Ovary (tissue), 7 donors: ENCODE measurements at regions not wholly inside any gene's neighbourhood (a gene's known extent, or its start where the extent isn't known, plus 50 kb on each side); places are given as distances from the start of the nearest gene placed in this dataset.
"Not testable (repeated sequence)": the region's sequence is repeated elsewhere in the genome, so short reads cannot be mapped to it uniquely, and the experiment has no call there.

Experiments
- DNase-seq, 5 donors: peaks; one replicate each; pipeline ENCODE4 v3.0.0-alpha.2; 2019 to 2020
- H3K27ac ChIP-seq, 2 donors: fragments of 200-600 bp; one replicate each; pipeline versions ENCODE4 v1.5.1 to v1.8.0; 2019 to 2022
- H3K27me3 ChIP-seq: fragments of 200-600 bp; one replicate; pipeline ENCODE4 v1.8.0; 2022
- H3K36me3 ChIP-seq: fragments of 200-600 bp; sonication (generic); one replicate; pipeline ENCODE4 v1.5.1; 2019
- H3K4me1 ChIP-seq: one replicate; pipeline ENCODE4 v1.8.1; 2013; ENCODE audit warnings: mild to moderate bottlenecking, moderate library complexity; ENCODE audit not compliant: insufficient read depth
- H3K4me3 ChIP-seq: fragments of 200-600 bp; sonication (generic); one replicate; pipeline ENCODE4 v1.5.1; 2017
- H3K9me3 ChIP-seq, 2 donors: fragments of 200-600 bp in 1 of 2; sonication (generic) in 1 of 2; one replicate each; pipeline versions ENCODE4 v1.5.1 to v1.8.1; 2013 to 2019; ENCODE audit warnings: mild to moderate bottlenecking in 1 of 2, moderate library complexity in 1 of 2
- EP300 ChIP-seq: sonication (generic); formaldehyde crosslinking; IDR thresholded peaks from one replicate; pipeline ENCODE4 v1.6.1; 2017; ENCODE audit warnings: antibody characterized with exemption
- POLR2A ChIP-seq: fragments of 450-650 bp; IDR thresholded peaks from one replicate; pipeline ENCODE4 v1.6.1; 2017; ENCODE audit warnings: antibody characterized with exemption, mild to moderate bottlenecking, moderate library complexity
- WGBS, 3 donors: extraction: QIAGEN DNeasy Blood & Tissue Kit in 1 of 3; methylation state at CpG; one replicate each; pipeline versions ENCODE4 v1.1.5 to v1.1.7; 2013 to 2017; 5-methylcytosine and 5-hydroxymethylcytosine counted together
- intact Hi-C, 4 donors: fragments of 100-400 bp; cut with DNase I; formaldehyde crosslinking; loops; one replicate each; pipeline versions ENCODE4 v1.11.0 to v1.15.1; 2022 to 2023
- TF ChIP-seq, protein P1 (sequence below), 3 donors: fragments of 450-650 bp in 2 of 3; fragments of 200-600 bp in 1 of 3; IDR thresholded peaks; one replicate each; pipeline versions ENCODE4 v1.5.1 to v1.8.0; 2016 to 2022; ENCODE audit warnings: antibody characterized with exemption in 3 of 3, mild to moderate bottlenecking in 1 of 3
- donor health status: DM: no; HTN: no; CAD: no; lungs with moderate emphysema.
- donor health status: DM: no; HTN: no; CAD: no.
- donor health status: Bipolar disorder and iron deficiency.
- donor health status: DM: no; HTN: no; CAD: no.
- donor health status: DM: yes; HTN: yes; CAD: no.

GRCh38 chr9:90504486-90504885, 138.1 kb downstream of the DIRAS2 start:
- Histone ChIP-seq H3K4me3 (no peak overlapping the region), H3K36me3 (no peaks in the 10 kb centered on the region), H3K4me1 (no peaks in the 10 kb centered on the region), H3K9me3 (no peaks in the 10 kb centered on the region), H3K27ac (no peak overlapping the region), H3K27me3 (no peaks in the 10 kb centered on the region)
- DNase-seq = no peak
- TF ChIP-seq EP300 = no peak
- no peak for TF ChIP-seq POLR2A
- TF ChIP-seq, protein P1, sequence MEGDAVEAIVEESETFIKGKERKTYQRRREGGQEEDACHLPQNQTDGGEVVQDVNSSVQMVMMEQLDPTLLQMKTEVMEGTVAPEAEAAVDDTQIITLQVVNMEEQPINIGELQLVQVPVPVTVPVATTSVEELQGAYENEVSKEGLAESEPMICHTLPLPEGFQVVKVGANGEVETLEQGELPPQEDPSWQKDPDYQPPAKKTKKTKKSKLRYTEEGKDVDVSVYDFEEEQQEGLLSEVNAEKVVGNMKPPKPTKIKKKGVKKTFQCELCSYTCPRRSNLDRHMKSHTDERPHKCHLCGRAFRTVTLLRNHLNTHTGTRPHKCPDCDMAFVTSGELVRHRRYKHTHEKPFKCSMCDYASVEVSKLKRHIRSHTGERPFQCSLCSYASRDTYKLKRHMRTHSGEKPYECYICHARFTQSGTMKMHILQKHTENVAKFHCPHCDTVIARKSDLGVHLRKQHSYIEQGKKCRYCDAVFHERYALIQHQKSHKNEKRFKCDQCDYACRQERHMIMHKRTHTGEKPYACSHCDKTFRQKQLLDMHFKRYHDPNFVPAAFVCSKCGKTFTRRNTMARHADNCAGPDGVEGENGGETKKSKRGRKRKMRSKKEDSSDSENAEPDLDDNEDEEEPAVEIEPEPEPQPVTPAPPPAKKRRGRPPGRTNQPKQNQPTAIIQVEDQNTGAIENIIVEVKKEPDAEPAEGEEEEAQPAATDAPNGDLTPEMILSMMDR (IDR thresholded peaks at IDR 0.05) = no peak
- intact Hi-C loops = no loop called here

GRCh38 chr9:90505695-90506094, 136.9 kb downstream of the DIRAS2 start:
- Histone ChIP-seq H3K27me3 (no peaks in the 10 kb centered on the region), H3K4me1 (no peaks in the 10 kb centered on the region), H3K9me3 (no peaks in the 10 kb centered on the region), H3K27ac (no peak overlapping the region), H3K4me3 (no peak overlapping the region), H3K36me3 (no peaks in the 10 kb centered on the region)
- no peak for DNase-seq
- 91 to 96% (median 92%) methylated on average over 1 of the region's 1 CpG for WGBS, 3 donors
- intact Hi-C loops = no loop called here
- TF ChIP-seq EP300 (no peak), POLR2A (no peak)
- TF ChIP-seq, protein P1 (IDR thresholded peaks at IDR 0.05) = no peak

- WGBS, 3 donors = 78 to 91% (median 84%) methylated on average over 4 of the region's 4 CpGs
- H3K4me3 ChIP-seq, H3K4me1 ChIP-seq, H3K27ac ChIP-seq, H3K9me3 ChIP-seq, H3K27me3 ChIP-seq, H3K36me3 ChIP-seq, DNase-seq, intact Hi-C loops: not testable (repeated sequence)
These were observed 136.2 kb downstream of the DIRAS2 start for GRCh38 chr9:90506402-90506801.

DNA sequence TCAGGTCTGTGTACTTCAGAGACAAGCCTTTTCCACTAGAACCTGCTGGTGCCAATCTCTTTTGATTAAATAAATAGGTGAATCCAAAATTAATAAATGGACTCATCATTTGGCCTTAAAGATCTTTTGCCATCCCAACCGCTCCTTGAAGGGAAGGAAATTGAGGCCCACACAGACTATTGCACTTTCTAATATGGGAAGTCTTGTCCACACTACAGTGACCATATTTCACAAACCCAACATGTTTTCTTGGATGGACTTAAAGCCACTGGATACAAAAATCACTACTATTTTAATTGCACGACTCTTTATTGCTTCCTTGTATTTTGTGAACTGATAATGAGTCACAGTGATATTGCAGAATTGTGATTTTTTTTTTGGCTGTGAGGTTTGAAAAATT, 135.0 kb downstream of the DIRAS2 start:
- H3K9me3 ChIP-seq = no peaks in the 10 kb centered on the region
- intact Hi-C loops = no loop called here
- whole genome bisulfite sequencing, 3 donors = 69 to 82% (median 71%) methylated on average over 2 of the region's 2 CpGs
- no peaks in the 10 kb centered on the region for H3K36me3 ChIP-seq
- H3K27me3 ChIP-seq = no peaks in the 10 kb centered on the region
- TF ChIP-seq, protein P1 (IDR thresholded peaks at IDR 0.05) = no peak
- TF ChIP-seq POLR2A = no peak
- TF ChIP-seq EP300 = no peak
- no peak overlapping the region for H3K4me3 ChIP-seq
- DNase-seq = no peak
- no peak overlapping the region for H3K27ac ChIP-seq
- no peaks in the 10 kb centered on the region for H3K4me1 ChIP-seq

GRCh38 chr9:90508940-90509339, 133.7 kb downstream of the DIRAS2 start:
- no peaks in the 10 kb centered on the region for H3K4me1 ChIP-seq
- intact Hi-C loops = no loop called here
- H3K9me3 ChIP-seq = no peaks in the 10 kb centered on the region
- H3K27ac ChIP-seq = no peak overlapping the region
- no peak for DNase-seq
- no peak for TF ChIP-seq EP300
- TF ChIP-seq POLR2A = no peak
- TF ChIP-seq, protein P1 (IDR thresholded peaks at IDR 0.05) = no peak
- no peak overlapping the region for H3K4me3 ChIP-seq
- no peaks in the 10 kb centered on the region for H3K36me3 ChIP-seq
- 61 to 75% (median 71%) methylated on average over 2 of the region's 2 CpGs for WGBS, 3 donors
- no peaks in the 10 kb centered on the region for H3K27me3 ChIP-seq
